Parathyroid adenoma (tissue), 2 donors: ENCODE measurements at regions not wholly inside any gene's neighbourhood (a gene's known extent, or its start where the extent isn't known, plus 50 kb on each side); places are given as distances from the start of the nearest gene placed in this dataset.
"Not testable (repeated sequence)": the region's sequence is repeated elsewhere in the genome, so short reads cannot be mapped to it uniquely, and the experiment has no call there.

Experiments used
- H2AFZ ChIP-seq: fragments of 300-600 bp; sonication (generic); one replicate; pipeline ENCODE4 v1.7.0; 2017; ENCODE audit warnings: antibody characterized with exemption, mild to moderate bottlenecking
- H3K27ac ChIP-seq: fragments of 300-600 bp; sonication (generic); one replicate; pipeline ENCODE4 v1.7.0; 2017
- H3K27me3 ChIP-seq: fragments of 300-600 bp; sonication (generic); one replicate; pipeline ENCODE4 v1.7.0; 2017; ENCODE audit warnings: low read length; ENCODE audit not compliant: control insufficient read depth, insufficient read depth
- H3K36me3 ChIP-seq: fragments of 300-600 bp; sonication (generic); one replicate; pipeline ENCODE4 v1.7.0; 2017; ENCODE audit warnings: low read length; ENCODE audit not compliant: control insufficient read depth, insufficient read depth
- H3K4me1 ChIP-seq: fragments of 300-600 bp; sonication (generic); one replicate; pipeline ENCODE4 v1.7.0; 2017; ENCODE audit warnings: control low read depth
- H3K4me2 ChIP-seq: fragments of 300-600 bp; sonication (generic); one replicate; pipeline ENCODE4 v1.7.0; 2017; ENCODE audit warnings: low read length
- H3K4me3 ChIP-seq: fragments of 300-600 bp; sonication (generic); one replicate; pipeline ENCODE4 v1.7.0; 2017; ENCODE audit warnings: low read depth, low read length
- H3K79me2 ChIP-seq: fragments of 300-600 bp; sonication (generic); one replicate; pipeline ENCODE4 v1.7.0; 2017; ENCODE audit warnings: control low read depth
- H3K9ac ChIP-seq: fragments of 300-600 bp; sonication (generic); one replicate; pipeline ENCODE4 v1.7.0; 2017; ENCODE audit warnings: mild to moderate bottlenecking
- H3K9me3 ChIP-seq: fragments of 300-600 bp; sonication (generic); one replicate; pipeline ENCODE4 v1.7.0; 2017; ENCODE audit warnings: low read length; ENCODE audit not compliant: control insufficient read depth
- TF ChIP-seq, protein P1 (sequence below): fragments of 300-600 bp; sonication (generic); IDR thresholded peaks from one replicate; pipeline ENCODE4 v1.7.0; 2017; ENCODE audit warnings: antibody characterized with exemption, mild to moderate bottlenecking
- donor health status: primary hyperparathyroidism.

DNA sequence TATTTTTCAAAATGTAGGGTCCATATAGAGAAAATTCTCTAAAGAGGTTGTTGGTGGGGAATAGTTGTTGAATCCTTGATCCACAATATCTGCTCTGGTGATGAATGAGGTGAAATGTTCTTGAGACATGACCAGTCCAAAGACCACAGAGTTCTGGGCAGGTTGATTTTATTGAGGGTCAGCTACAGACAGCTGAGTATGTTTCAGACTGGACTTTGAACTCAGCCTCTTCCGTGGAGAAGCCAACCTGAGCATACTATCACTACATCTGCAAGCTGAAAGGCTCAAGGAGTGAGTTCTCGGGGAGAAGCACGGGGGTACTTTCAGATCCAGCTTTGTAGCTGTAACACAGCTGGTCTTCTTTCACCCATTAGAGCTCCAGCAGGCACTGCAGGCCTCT is 168.4 kb upstream of the NPY2R start:
- Histone ChIP-seq H3K27ac (no peak overlapping the region), H3K9ac (no peak overlapping the region), H3K4me3 (no peak overlapping the region), H3K79me2 (no peaks in the 10 kb centered on the region), H3K36me3 (no peaks in the 10 kb centered on the region), H3K4me1 (no peaks in the 10 kb centered on the region), H3K4me2 (no peak overlapping the region), H2AFZ (no peak overlapping the region), H3K27me3 (no peaks in the 10 kb centered on the region), H3K9me3 (no peaks in the 10 kb centered on the region)
- TF ChIP-seq, protein P1, sequence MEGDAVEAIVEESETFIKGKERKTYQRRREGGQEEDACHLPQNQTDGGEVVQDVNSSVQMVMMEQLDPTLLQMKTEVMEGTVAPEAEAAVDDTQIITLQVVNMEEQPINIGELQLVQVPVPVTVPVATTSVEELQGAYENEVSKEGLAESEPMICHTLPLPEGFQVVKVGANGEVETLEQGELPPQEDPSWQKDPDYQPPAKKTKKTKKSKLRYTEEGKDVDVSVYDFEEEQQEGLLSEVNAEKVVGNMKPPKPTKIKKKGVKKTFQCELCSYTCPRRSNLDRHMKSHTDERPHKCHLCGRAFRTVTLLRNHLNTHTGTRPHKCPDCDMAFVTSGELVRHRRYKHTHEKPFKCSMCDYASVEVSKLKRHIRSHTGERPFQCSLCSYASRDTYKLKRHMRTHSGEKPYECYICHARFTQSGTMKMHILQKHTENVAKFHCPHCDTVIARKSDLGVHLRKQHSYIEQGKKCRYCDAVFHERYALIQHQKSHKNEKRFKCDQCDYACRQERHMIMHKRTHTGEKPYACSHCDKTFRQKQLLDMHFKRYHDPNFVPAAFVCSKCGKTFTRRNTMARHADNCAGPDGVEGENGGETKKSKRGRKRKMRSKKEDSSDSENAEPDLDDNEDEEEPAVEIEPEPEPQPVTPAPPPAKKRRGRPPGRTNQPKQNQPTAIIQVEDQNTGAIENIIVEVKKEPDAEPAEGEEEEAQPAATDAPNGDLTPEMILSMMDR, result no peak

DNA sequence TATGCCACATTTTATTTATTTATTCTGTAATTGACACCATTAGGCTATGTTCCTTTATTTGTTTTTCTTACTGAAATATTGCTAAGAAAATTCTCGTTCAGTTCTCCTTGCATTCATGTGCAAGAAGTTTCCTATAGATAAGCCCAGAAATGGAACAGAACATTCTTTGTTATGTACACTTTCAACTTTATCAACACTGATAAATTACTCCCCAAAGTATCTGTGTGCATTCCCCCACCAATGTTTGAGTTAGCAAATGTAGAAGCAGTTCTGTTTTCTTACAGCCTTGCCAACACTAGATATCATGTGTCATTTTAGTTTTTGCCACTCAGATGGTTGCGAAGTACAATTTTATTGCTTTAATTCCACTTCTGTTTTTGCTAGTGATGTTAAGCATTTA is 166.4 kb upstream of the NPY2R start:
- H3K27ac ChIP-seq, result no peak overlapping the region
- no peaks in the 10 kb centered on the region for H3K4me1 ChIP-seq
- TF ChIP-seq, protein P1, result no peak
- H3K79me2 ChIP-seq, result no peaks in the 10 kb centered on the region
- no peak overlapping the region for H2AFZ ChIP-seq
- H3K4me3 ChIP-seq, result no peak overlapping the region
- H3K36me3 ChIP-seq, result no peaks in the 10 kb centered on the region
- no peaks in the 10 kb centered on the region for H3K9me3 ChIP-seq
- H3K4me2 ChIP-seq, result no peak overlapping the region
- no peak overlapping the region for H3K9ac ChIP-seq
- H3K27me3 ChIP-seq, result no peaks in the 10 kb centered on the region

DNA sequence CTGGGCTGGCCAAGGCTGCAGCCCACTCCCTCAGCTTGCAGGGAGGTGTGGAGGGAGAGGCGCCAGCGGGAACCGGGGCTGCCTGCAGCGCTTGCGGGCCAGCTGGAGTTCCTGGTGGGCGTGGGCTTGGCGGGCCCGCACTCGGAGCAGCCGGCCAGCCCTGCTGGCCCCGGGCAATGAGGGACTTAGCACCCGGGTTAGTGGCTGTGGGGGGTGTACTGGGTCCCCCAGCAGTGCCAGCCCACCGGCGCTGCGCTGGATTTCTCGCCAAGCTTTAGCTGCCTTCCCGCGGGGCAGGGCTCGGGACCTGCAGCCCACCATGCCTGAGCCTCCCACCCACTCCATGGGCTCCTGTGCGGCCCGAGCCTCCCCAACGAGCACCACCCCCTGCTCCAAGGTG is 164.2 kb upstream of the NPY2R start:
- not testable (repeated sequence) for H3K27me3 ChIP-seq, H3K27ac ChIP-seq, H2AFZ ChIP-seq, H3K4me2 ChIP-seq, H3K36me3 ChIP-seq, H3K4me1 ChIP-seq, H3K4me3 ChIP-seq, H3K79me2 ChIP-seq, H3K9me3 ChIP-seq, H3K9ac ChIP-seq

DNA sequence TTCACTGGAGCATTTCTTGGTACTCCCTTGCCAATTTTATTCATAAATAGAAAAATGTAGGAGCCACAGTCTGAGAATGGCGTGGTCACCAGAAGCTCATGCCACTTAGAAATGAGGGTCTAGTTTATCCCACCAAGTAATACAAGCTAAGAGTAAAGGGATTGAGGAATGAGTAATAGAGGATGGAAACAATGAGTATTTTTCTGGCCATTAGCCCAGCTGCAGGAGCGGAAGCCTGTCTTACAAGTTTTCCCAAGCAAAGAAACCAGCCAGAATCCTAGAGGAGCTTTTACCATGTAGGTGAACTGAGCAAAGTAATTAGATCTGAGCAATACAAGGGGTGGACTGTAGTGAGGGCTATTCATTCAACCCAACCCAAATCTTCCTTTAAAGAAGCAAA is 160.7 kb upstream of the NPY2R start:
- H3K9ac ChIP-seq, result no peak overlapping the region
- no peaks in the 10 kb centered on the region for H3K27me3 ChIP-seq
- peaks cover 3% of the 10 kb centered on the region for H3K9me3 ChIP-seq
- no peak overlapping the region for H3K4me3 ChIP-seq
- H3K4me2 ChIP-seq, result no peak overlapping the region
- no peaks in the 10 kb centered on the region for H3K36me3 ChIP-seq
- no peaks in the 10 kb centered on the region for H3K79me2 ChIP-seq
- TF ChIP-seq, protein P1, result no peak
- no peaks in the 10 kb centered on the region for H3K4me1 ChIP-seq
- H2AFZ ChIP-seq, result no peak overlapping the region
- H3K27ac ChIP-seq, result no peak overlapping the region

DNA sequence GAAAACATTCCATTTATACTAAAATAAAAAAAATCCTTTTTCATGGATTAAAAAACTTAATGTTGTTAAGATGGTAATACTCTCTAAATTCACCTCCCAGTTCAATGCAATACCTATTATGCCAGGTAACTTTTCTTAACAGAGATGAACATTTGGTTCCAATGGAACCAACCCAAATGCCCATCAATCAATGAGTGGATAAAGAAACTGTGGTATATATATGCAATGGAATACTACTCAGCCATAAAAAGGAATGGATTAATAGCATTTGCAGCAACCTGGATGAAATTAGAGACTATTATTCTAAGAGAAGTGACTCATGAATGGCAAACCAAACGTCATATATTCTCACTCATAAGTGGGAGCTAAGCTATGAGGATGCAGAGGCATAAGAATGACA is 154.4 kb upstream of the NPY2R start:
- H3K9ac ChIP-seq, H2AFZ ChIP-seq, H3K36me3 ChIP-seq, H3K79me2 ChIP-seq, H3K27me3 ChIP-seq, H3K4me1 ChIP-seq, H3K4me3 ChIP-seq, H3K9me3 ChIP-seq, H3K4me2 ChIP-seq, H3K27ac ChIP-seq: not testable (repeated sequence)

DNA sequence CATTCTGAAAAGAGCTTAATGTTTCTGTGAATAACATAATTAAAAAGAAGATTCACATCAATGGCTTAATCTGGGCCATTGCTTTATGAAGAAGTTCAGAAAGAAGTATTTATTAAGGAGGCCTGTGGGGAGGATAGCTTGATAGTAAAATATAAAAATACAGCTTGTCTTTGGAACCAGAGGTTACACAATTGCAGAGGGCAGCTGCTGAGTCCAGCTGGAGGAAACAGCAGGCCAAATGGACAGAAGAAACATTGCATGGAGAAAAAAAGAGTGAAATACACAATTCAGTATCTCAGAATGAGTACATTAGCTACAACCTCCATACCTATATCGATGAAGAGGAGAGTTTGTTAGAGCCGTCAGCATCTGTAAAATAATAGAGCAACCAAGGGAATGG is 148.0 kb upstream of the NPY2R start:
- H2AFZ ChIP-seq, result no peak overlapping the region
- TF ChIP-seq, protein P1, result no peak
- H3K4me3 ChIP-seq, result no peak overlapping the region
- H3K9me3 ChIP-seq, result no peaks in the 10 kb centered on the region
- no peak overlapping the region for H3K4me2 ChIP-seq
- no peaks in the 10 kb centered on the region for H3K79me2 ChIP-seq
- no peak overlapping the region for H3K9ac ChIP-seq
- no peaks in the 10 kb centered on the region for H3K36me3 ChIP-seq
- H3K4me1 ChIP-seq, result peaks cover 3% of the 10 kb centered on the region
- no peaks in the 10 kb centered on the region for H3K27me3 ChIP-seq
- H3K27ac ChIP-seq, result no peak overlapping the region
